GM12864 (cell line): ENCODE measurements at regions not wholly inside any gene's neighbourhood (a gene's known extent, or its start where the extent isn't known, plus 50 kb on each side); places are given as distances from the start of the nearest gene placed in this dataset.

Source experiments
- DNase-seq: peaks from one replicate; pipeline ENCODE4 v3.0.0-alpha.2; 2011; ENCODE audit warnings: low read depth
- H3K4me3 ChIP-seq: 2 replicates; pipeline ENCODE4 v1.5.1; 2011; ENCODE audit warnings: mild to moderate bottlenecking, low read depth, low read length, control low read depth
- CTCF ChIP-seq: IDR thresholded peaks from 2 replicates; pipeline ENCODE4 v1.5.1; 2011; ENCODE audit warnings: low read depth, mild to moderate bottlenecking, moderate library complexity, low read length, control low read depth, inconsistent platforms; ENCODE audit errors: missing control alignments

GRCh38 chr6:2594868-2595267 lies 155.9 kb downstream of the MYLK4 start:
- no peak for TF ChIP-seq CTCF
- no peak overlapping the region for H3K4me3 ChIP-seq
- DNase-seq: no peak

GRCh38 chr6:2593167-2593566 lies 157.6 kb downstream of the MYLK4 start:
- H3K4me3 ChIP-seq: no peak overlapping the region
- no peak for DNase-seq
- TF ChIP-seq CTCF: no peak

- H3K4me3 ChIP-seq: no peak overlapping the region
- DNase-seq: no peak
- no peak for TF ChIP-seq CTCF
Measured at GRCh38 chr6:2589171-2589661, 161.5 kb downstream of the MYLK4 start.

- no peak for TF ChIP-seq CTCF
- H3K4me3 ChIP-seq: no peak overlapping the region
- no peak for DNase-seq
Measured at GRCh38 chr6:2583459-2583858, 167.3 kb downstream of the MYLK4 start.

- DNase-seq: no peak
- H3K4me3 ChIP-seq: no peak overlapping the region
- no peak for TF ChIP-seq CTCF
Measured at GRCh38 chr6:2582268-2582667, 168.5 kb downstream of the MYLK4 start.

GRCh38 chr6:2581611-2582010 lies 169.1 kb downstream of the MYLK4 start:
- DNase-seq: no peak
- TF ChIP-seq CTCF: no peak
- H3K4me3 ChIP-seq: no peak overlapping the region

- DNase-seq: no peak
- TF ChIP-seq CTCF: no peak
- no peak overlapping the region for H3K4me3 ChIP-seq
Measured at GRCh38 chr6:2581011-2581410, 169.7 kb downstream of the MYLK4 start.
